SK-N-SH (cell line): ENCODE measurements at regions not wholly inside any gene's neighbourhood (a gene's known extent, or its start where the extent isn't known, plus 50 kb on each side); places are given as distances from the start of the nearest gene placed in this dataset.

ENCODE experiments used
- CHD2 ChIP-seq: fragments of 150-350 bp; IDR thresholded peaks from 2 replicates; pipeline ENCODE4 v1.6.1; 2018; ENCODE audit warnings: low read length; ENCODE audit not compliant: partially characterized antibody
- CTCF ChIP-seq: fragments of 200-600 bp; sonication (generic); IDR thresholded peaks from 2 replicates; pipeline ENCODE4 v1.6.1; 2017; ENCODE audit warnings: antibody characterized with exemption, mild to moderate bottlenecking, moderate library complexity
- EZH2phosphoT487 ChIP-seq: fragments of 200-600 bp; sonication (generic); IDR thresholded peaks from 2 replicates; pipeline ENCODE4 v1.6.1; 2017; ENCODE audit warnings: low read depth, mixed run types, mild to moderate bottlenecking, antibody characterized with exemption, moderate library complexity, borderline replicate concordance
- FOXJ3 ChIP-seq: sonication (generic); formaldehyde crosslinking; IDR thresholded peaks from 2 replicates; pipeline ENCODE4 v1.5.1; 2020; ENCODE audit warnings: mild to moderate bottlenecking, missing genetic modification reagents
- FOXM1 ChIP-seq: IDR thresholded peaks from 2 replicates; pipeline ENCODE4 v1.4.0; 2012; ENCODE audit warnings: low read depth, mild to moderate bottlenecking
- MAX ChIP-seq: IDR thresholded peaks from 2 replicates; pipeline ENCODE4 v1.4.0; 2012; ENCODE audit warnings: low read depth
- MEF2A ChIP-seq: IDR thresholded peaks from 2 replicates; pipeline ENCODE4 v1.4.0; 2012; ENCODE audit warnings: low read depth, borderline replicate concordance
- POLR2AphosphoS5 ChIP-seq: IDR thresholded peaks from 2 replicates; pipeline ENCODE4 v1.6.1; 2012; ENCODE audit warnings: low read depth, low read length
- RAD21 ChIP-seq: IDR thresholded peaks from 2 replicates; pipeline ENCODE4 v1.6.1; 2012; ENCODE audit warnings: mild to moderate bottlenecking, low read length
- SMC3 ChIP-seq: IDR thresholded peaks from 2 replicates; pipeline ENCODE4 v1.6.1; 2012; ENCODE audit warnings: low read depth, low read length, improper control_type of control experiment
- TCF12 ChIP-seq: IDR thresholded peaks from 2 replicates; pipeline ENCODE4 v1.4.0; 2012
- TEAD4 ChIP-seq: IDR thresholded peaks from 2 replicates; pipeline ENCODE4 v1.4.0; 2012; ENCODE audit warnings: mild to moderate bottlenecking, borderline replicate concordance; ENCODE audit not compliant: insufficient read depth
- YY1 ChIP-seq: IDR thresholded peaks from 2 replicates; pipeline ENCODE4 v1.4.0; 2012; ENCODE audit warnings: low read depth, mild to moderate bottlenecking
- ZBTB33 ChIP-seq: IDR thresholded peaks from 2 replicates; pipeline ENCODE4 v1.4.0; 2012; ENCODE audit warnings: low read depth, borderline replicate concordance

- TF ChIP-seq CTCF (no peak), YY1 (no peak), FOXJ3 (CRISPR knock-in tag) (no peak), MAX (no peak), EZH2phosphoT487 (no peak), SMC3 (no peak), RAD21 (no peak), POLR2AphosphoS5 (no peak), TCF12 (no peak), CHD2 (no peak), FOXM1 (no peak), MEF2A (no peak), TEAD4 (no peak), ZBTB33 (no peak)
These were observed 1143.0 kb upstream of the ADGRL2 start for GRCh38 chr1:80657707-80658106.
